SK-N-SH (cell line): ENCODE measurements at regions not wholly inside any gene's neighbourhood (a gene's known extent, or its start where the extent isn't known, plus 50 kb on each side); places are given as distances from the start of the nearest gene placed in this dataset.
A peak's percentile ranks its signal among the peaks of the same experiment; 100 is the strongest.

Source experiments
- CTCF ChIP-seq: fragments of 200-600 bp; sonication (generic); IDR thresholded peaks from 2 replicates; pipeline ENCODE4 v1.6.1; 2017; ENCODE audit warnings: antibody characterized with exemption, mild to moderate bottlenecking, moderate library complexity
- GATA2 ChIP-seq: sonication (generic); formaldehyde crosslinking; IDR thresholded peaks from 2 replicates; pipeline ENCODE4 v1.5.0; 2020; ENCODE audit warnings: mild to moderate bottlenecking, missing genetic modification reagents

GRCh38 chr21:32916522-32917099, 109.1 kb upstream of the OLIG2 start:
- TF ChIP-seq CTCF (peak; percentile 18; the same call in 1 of the 2 replicates), GATA2 (no peak)
